ENCODE measurements at regions not wholly inside any gene's neighbourhood (a gene's known extent, or its start where the extent isn't known, plus 50 kb on each side); places are given as distances from the start of the nearest gene placed in this dataset.

DNA sequence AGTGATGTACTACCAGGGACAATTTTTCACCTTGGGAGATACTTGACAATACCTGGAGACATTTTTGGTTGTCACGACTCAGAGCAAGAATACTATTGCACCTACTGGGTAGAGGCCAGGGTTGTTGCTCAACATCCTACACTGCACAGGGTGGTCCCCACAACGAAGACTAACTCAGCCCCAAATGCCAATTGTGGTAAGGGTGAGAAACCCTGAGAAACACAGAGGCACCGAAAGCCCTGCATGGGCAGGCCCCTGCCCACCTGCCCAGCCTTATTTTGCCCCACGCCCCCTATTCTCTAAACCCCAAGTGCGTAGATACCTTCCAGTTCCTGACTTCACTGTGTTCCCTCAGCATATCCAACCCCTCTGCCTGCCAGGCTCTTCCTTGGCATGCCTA, 163.1 kb upstream of the PKDCC start:
- TF ChIP-seq, protein P1, sequence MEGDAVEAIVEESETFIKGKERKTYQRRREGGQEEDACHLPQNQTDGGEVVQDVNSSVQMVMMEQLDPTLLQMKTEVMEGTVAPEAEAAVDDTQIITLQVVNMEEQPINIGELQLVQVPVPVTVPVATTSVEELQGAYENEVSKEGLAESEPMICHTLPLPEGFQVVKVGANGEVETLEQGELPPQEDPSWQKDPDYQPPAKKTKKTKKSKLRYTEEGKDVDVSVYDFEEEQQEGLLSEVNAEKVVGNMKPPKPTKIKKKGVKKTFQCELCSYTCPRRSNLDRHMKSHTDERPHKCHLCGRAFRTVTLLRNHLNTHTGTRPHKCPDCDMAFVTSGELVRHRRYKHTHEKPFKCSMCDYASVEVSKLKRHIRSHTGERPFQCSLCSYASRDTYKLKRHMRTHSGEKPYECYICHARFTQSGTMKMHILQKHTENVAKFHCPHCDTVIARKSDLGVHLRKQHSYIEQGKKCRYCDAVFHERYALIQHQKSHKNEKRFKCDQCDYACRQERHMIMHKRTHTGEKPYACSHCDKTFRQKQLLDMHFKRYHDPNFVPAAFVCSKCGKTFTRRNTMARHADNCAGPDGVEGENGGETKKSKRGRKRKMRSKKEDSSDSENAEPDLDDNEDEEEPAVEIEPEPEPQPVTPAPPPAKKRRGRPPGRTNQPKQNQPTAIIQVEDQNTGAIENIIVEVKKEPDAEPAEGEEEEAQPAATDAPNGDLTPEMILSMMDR (IDR thresholded peaks at IDR 0.05), result no peak
- TF ChIP-seq POLR2A (IDR thresholded peaks at IDR 0.05), result no peak

Measured in sigmoid colon (tissue), 3 donors.